Stomach smooth muscle (tissue), 2 donors: ENCODE measurements at regions not wholly inside any gene's neighbourhood (a gene's known extent, or its start where the extent isn't known, plus 50 kb on each side); places are given as distances from the start of the nearest gene placed in this dataset.
"Not testable (repeated sequence)": the region's sequence is repeated elsewhere in the genome, so short reads cannot be mapped to it uniquely, and the experiment has no call there.

Experiments
- H3K27ac ChIP-seq: one replicate; pipeline ENCODE4 v1.7.0; 2013; ENCODE audit warnings: mild to moderate bottlenecking, low read length, inconsistent platforms
- H3K27me3 ChIP-seq, 2 donors: one replicate each; pipeline ENCODE4 v1.7.0; 2013; ENCODE audit warnings: low read length in 2 of 2; ENCODE audit not compliant: insufficient read depth in 2 of 2, control insufficient read depth in 1 of 2
- H3K36me3 ChIP-seq, 2 donors: one replicate each; pipeline ENCODE4 v1.7.0; 2013; ENCODE audit warnings: low read length in 2 of 2; ENCODE audit not compliant: control insufficient read depth in 2 of 2, insufficient read depth in 2 of 2
- H3K4me1 ChIP-seq: one replicate; pipeline ENCODE4 v1.7.0; 2013; ENCODE audit warnings: low read length; ENCODE audit not compliant: control insufficient read depth, insufficient read depth
- H3K4me3 ChIP-seq, 2 donors: one replicate each; pipeline ENCODE4 v1.7.0; 2013; ENCODE audit warnings: low read length in 2 of 2
- H3K9ac ChIP-seq, 2 donors: one replicate each; pipeline ENCODE4 v1.7.0; 2013; ENCODE audit warnings: low read length in 2 of 2, mild to moderate bottlenecking in 1 of 2
- H3K9me3 ChIP-seq, 2 donors: one replicate each; pipeline ENCODE4 v1.7.0; 2013; ENCODE audit warnings: low read length in 2 of 2; ENCODE audit not compliant: control insufficient read depth in 2 of 2
- donor health status: healthy.
- donor health status: Pancreatic carcinoma.

DNA sequence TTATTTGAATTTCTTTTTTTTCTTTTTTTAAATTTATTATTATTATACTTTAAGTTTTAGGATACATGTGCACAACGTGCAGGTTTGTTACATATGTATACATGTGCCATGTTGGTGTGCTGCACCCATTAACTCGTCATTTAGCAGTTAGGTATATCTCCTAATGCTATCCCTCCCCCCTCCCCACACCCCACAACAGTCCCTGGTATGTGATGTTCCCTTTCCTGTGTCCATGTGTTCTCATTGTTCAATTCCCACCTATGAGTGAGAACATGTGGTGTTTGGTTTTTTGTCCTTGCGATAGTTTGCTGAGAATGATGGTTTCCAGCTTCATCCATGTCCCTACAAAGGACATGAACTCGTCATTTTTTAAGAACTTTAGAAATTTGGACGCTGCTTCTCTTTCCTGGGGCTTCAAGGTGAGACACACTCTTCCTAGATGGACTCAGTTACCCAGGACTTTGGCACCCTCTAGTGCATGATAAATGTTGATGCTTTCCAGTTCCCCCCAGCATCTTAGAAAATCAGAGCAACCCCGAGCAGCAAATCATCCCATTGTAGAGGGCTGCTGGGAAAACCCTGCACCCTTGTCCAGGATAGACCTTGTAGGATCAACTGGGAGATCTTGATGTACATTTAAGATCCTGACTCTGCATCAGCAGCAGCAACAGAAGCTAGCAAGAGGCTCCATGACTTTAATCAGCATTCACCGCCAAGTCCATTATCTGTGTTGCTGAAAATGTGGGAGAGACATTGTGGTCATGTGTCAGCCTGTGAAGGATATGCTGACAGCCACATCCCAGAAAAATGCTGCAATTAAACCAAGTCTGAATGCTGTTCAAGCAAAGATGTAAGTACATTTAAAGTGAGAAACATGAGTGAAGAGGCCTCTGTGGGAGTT lies 266.9 kb upstream of the FAM78B start:
- not testable (repeated sequence) for H3K27me3 ChIP-seq, H3K9me3 ChIP-seq, H3K27ac ChIP-seq, H3K36me3 ChIP-seq, H3K4me1 ChIP-seq, H3K4me3 ChIP-seq, H3K9ac ChIP-seq

GRCh38 chr1:166457700-166458099 lies 290.9 kb upstream of the FAM78B start:
- Histone ChIP-seq H3K9me3 (no peaks in the 10 kb centered on the region), H3K4me3 (no peak overlapping the region), H3K36me3 (no peaks in the 10 kb centered on the region), H3K9ac (no peak overlapping the region), H3K4me1 (no peaks in the 10 kb centered on the region), H3K27me3 (no peaks in the 10 kb centered on the region), H3K27ac (no peak overlapping the region)

GRCh38 chr1:166464333-166464732 lies 297.5 kb upstream of the FAM78B start:
- H3K9me3 ChIP-seq: peaks cover 3 to 4% of the 10 kb centered on the region in 2 donors
- H3K27me3 ChIP-seq: no peaks in the 10 kb centered on the region
- H3K4me3 ChIP-seq: no peak overlapping the region
- no peak overlapping the region for H3K9ac ChIP-seq
- no peak overlapping the region for H3K27ac ChIP-seq
- no peaks in the 10 kb centered on the region for H3K36me3 ChIP-seq
- H3K4me1 ChIP-seq: no peaks in the 10 kb centered on the region

GRCh38 chr1:166470014-166470413 lies 303.2 kb upstream of the FAM78B start:
- H3K27ac ChIP-seq: no peak overlapping the region
- no peak overlapping the region for H3K9ac ChIP-seq
- H3K9me3 ChIP-seq: peaks cover 3 to 4% of the 10 kb centered on the region in 2 donors
- no peaks in the 10 kb centered on the region for H3K4me1 ChIP-seq
- no peaks in the 10 kb centered on the region for H3K27me3 ChIP-seq
- H3K4me3 ChIP-seq: no peak overlapping the region
- no peaks in the 10 kb centered on the region for H3K36me3 ChIP-seq

DNA sequence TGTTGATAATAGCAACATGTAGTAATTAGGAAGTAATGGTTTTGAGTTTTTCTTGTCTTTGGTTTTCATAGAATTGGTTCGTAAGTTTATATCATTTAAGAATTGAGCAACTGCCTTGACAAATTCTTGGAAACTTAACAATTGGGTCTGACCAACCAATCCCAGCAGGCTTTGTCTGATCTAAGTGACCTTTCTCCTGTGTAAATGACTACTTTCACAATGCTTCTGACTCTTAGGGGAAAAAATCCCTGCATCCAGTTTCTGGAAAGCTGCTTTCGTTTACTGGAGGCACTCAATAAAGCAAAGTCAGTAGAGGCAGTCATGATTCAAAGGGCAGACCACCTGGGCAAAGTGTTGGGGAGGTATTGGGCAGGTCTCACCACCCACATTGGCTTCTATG lies 303.6 kb upstream of the FAM78B start:
- H3K9ac ChIP-seq: no peak overlapping the region
- peaks cover 3% of the 10 kb centered on the region in 2 donors for H3K9me3 ChIP-seq
- H3K4me1 ChIP-seq: no peaks in the 10 kb centered on the region

DNA sequence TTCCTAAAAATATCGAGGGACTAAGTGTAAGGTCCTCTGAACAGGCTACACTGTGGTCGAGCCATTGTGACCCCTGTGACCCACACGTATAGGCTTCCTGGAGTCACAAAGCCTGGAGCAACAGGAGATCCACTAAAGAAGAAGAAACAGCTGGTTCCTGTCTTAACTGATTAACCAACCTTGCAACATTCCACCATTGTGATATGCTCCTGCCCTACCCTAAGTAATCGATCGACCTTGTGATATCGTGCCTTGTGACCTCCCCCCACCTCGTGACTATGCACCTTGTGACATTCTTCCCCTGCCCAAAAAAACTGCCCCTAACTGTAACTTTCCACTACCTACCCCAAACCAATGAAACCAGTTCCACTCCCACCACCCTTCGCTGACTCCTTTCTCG lies 304.6 kb upstream of the FAM78B start:
- Histone ChIP-seq H3K9ac (no peak overlapping the region), H3K27ac (no peak overlapping the region), H3K4me1 (no peaks in the 10 kb centered on the region), H3K4me3 (no peak overlapping the region), H3K36me3 (no peaks in the 10 kb centered on the region), H3K9me3 (no peaks in the 10 kb centered on the region), H3K27me3 (no peaks in the 10 kb centered on the region)

More for the DNA sequence above, 303.6 kb upstream of the FAM78B start:
- H3K27ac ChIP-seq: no peak overlapping the region
- H3K27me3 ChIP-seq: no peaks in the 10 kb centered on the region
- H3K36me3 ChIP-seq: no peaks in the 10 kb centered on the region
- H3K4me3 ChIP-seq: no peak overlapping the region

GRCh38 chr1:166479052-166479631 lies 312.3 kb upstream of the FAM78B start:
- Histone ChIP-seq H3K4me3 (no peak overlapping the region), H3K9me3 (no peaks in the 10 kb centered on the region), H3K36me3 (no peaks in the 10 kb centered on the region), H3K27ac (no peak overlapping the region), H3K4me1 (no peaks in the 10 kb centered on the region), H3K9ac (no peak overlapping the region), H3K27me3 (no peaks in the 10 kb centered on the region)

- H3K9me3 ChIP-seq: no peaks in the 10 kb centered on the region
- no peak overlapping the region for H3K9ac ChIP-seq
- no peaks in the 10 kb centered on the region for H3K27me3 ChIP-seq
- no peak overlapping the region for H3K27ac ChIP-seq
- H3K36me3 ChIP-seq: no peaks in the 10 kb centered on the region
- no peak overlapping the region for H3K4me3 ChIP-seq
- H3K4me1 ChIP-seq: no peaks in the 10 kb centered on the region
Observed at GRCh38 chr1:166484471-166484870, 317.7 kb upstream of the FAM78B start.

GRCh38 chr1:166484871-166485270 lies 318.1 kb upstream of the FAM78B start:
- no peaks in the 10 kb centered on the region for H3K27me3 ChIP-seq
- no peak overlapping the region for H3K27ac ChIP-seq
- H3K9ac ChIP-seq: no peak overlapping the region
- no peak overlapping the region for H3K4me3 ChIP-seq
- H3K36me3 ChIP-seq: no peaks in the 10 kb centered on the region
- no peaks in the 10 kb centered on the region for H3K4me1 ChIP-seq
- no peaks in the 10 kb centered on the region for H3K9me3 ChIP-seq

DNA sequence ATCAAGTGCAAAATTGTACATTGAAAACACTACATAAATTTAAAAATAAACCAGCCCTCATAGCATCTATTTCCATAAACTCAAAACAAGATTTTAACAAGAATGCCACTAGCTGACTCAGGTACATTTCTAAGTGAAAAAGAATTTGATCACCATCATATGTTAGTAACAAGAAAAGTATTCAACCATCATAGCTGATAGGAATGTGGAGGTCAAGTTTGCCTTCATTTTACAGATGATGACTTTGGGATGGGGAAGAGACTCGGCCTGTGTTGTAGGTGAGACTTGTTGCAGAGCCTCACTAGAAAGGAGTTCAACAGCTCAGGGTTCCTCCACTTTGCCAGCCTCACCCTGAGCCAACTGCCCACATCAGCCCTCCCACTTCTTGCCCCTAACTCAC lies 318.8 kb upstream of the FAM78B start:
- H3K9ac ChIP-seq: no peak overlapping the region
- no peak overlapping the region for H3K27ac ChIP-seq
- no peaks in the 10 kb centered on the region for H3K9me3 ChIP-seq
- no peaks in the 10 kb centered on the region for H3K27me3 ChIP-seq
- no peaks in the 10 kb centered on the region for H3K4me1 ChIP-seq
- no peaks in the 10 kb centered on the region for H3K36me3 ChIP-seq
- H3K4me3 ChIP-seq: no peak overlapping the region

DNA sequence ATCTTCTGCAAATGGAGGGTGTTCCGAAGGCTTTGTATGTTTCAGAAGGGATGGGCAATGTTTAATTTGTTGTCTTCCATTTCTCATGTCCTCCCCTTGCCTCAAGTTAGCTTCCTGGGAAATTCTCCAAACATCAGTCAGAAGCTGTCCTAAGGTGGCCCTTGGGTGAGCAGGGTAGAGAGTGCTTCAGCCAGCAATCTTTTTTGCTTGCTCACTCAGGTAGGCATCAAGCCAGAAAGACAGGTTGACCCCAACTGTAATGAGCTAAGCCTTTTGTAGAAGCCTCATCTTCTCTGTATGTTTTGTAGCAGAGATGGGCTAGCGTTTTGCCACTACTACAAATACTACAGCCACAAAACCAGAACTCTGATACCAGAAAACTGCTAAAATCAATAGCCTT lies 321.5 kb upstream of the FAM78B start:
- no peaks in the 10 kb centered on the region for H3K27me3 ChIP-seq
- H3K27ac ChIP-seq: no peak overlapping the region
- H3K9ac ChIP-seq: no peak overlapping the region
- no peaks in the 10 kb centered on the region for H3K36me3 ChIP-seq
- no peaks in the 10 kb centered on the region for H3K9me3 ChIP-seq
- H3K4me3 ChIP-seq: no peak overlapping the region
- H3K4me1 ChIP-seq: no peaks in the 10 kb centered on the region
